Bronchial epithelial cell (primary cell): ENCODE measurements at regions not wholly inside any gene's neighbourhood (a gene's known extent, or its start where the extent isn't known, plus 50 kb on each side); places are given as distances from the start of the nearest gene placed in this dataset.

Experiments used
- DNase-seq: peaks from one replicate; pipeline ENCODE4 v3.0.0-alpha.2; 2010; ENCODE audit warnings: low read depth
- FAIRE-seq: peaks from 2 replicates; lab custom pipeline; 2011; peaks lifted over from hg19 to GRCh38; lab: Jason Lieb, UNC
- H3K27me3 ChIP-seq: 2 replicates; pipeline ENCODE4 v1.5.1; 2011; ENCODE audit warnings: low read length; ENCODE audit not compliant: control insufficient read depth, insufficient read depth
- H3K36me3 ChIP-seq: 2 replicates; pipeline ENCODE4 v1.5.1; 2011; ENCODE audit warnings: low read length; ENCODE audit not compliant: control insufficient read depth, insufficient read depth
- H3K4me3 ChIP-seq: 2 replicates; pipeline ENCODE4 v1.5.1; 2011; ENCODE audit warnings: mild to moderate bottlenecking, low read depth, low read length, control low read depth
- TF ChIP-seq, protein P1 (sequence below): IDR thresholded peaks from 2 replicates; pipeline ENCODE4 v1.5.1; 2011; ENCODE audit warnings: mild to moderate bottlenecking, moderate library complexity, low read length, control low read depth, inconsistent platforms; ENCODE audit not compliant: insufficient read depth, severe bottlenecking

DNA sequence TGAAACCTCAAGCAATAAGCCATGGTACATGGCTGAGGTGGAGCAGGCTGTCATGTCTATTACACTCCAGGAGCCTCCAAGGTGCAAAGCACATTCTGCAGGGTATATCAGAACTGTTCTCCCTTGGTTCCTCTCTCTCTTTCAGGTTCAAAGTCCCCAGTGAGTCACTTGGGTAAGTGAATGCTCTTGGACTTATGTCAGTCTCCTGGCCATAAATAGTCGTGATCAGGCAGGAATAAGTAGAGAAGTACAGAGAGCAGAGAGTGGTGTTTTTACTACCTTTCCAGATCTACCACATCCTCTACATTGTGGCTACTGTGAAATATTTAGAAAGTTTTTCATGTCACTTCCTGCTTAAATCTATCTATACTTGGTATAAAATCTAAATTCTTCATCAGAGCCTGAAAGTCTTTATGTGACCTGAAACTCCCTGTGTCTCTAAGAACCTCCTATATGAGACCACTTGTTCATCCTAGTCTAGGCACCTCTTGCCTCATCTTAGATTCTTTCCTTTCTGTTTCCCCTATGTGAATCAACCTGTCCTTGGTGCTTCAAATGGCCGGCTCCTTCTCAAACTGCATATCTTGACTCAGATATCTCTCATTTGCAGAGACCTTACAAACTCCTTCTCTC, 1077.6 kb upstream of the MAP3K7 start:
- DNase-seq (no peak), FAIRE-seq (no peak)
- Histone ChIP-seq H3K27me3 (no peaks in the 10 kb centered on the region), H3K4me3 (no peak overlapping the region), H3K36me3 (no peaks in the 10 kb centered on the region)
- TF ChIP-seq, protein P1, sequence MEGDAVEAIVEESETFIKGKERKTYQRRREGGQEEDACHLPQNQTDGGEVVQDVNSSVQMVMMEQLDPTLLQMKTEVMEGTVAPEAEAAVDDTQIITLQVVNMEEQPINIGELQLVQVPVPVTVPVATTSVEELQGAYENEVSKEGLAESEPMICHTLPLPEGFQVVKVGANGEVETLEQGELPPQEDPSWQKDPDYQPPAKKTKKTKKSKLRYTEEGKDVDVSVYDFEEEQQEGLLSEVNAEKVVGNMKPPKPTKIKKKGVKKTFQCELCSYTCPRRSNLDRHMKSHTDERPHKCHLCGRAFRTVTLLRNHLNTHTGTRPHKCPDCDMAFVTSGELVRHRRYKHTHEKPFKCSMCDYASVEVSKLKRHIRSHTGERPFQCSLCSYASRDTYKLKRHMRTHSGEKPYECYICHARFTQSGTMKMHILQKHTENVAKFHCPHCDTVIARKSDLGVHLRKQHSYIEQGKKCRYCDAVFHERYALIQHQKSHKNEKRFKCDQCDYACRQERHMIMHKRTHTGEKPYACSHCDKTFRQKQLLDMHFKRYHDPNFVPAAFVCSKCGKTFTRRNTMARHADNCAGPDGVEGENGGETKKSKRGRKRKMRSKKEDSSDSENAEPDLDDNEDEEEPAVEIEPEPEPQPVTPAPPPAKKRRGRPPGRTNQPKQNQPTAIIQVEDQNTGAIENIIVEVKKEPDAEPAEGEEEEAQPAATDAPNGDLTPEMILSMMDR = no peak

DNA sequence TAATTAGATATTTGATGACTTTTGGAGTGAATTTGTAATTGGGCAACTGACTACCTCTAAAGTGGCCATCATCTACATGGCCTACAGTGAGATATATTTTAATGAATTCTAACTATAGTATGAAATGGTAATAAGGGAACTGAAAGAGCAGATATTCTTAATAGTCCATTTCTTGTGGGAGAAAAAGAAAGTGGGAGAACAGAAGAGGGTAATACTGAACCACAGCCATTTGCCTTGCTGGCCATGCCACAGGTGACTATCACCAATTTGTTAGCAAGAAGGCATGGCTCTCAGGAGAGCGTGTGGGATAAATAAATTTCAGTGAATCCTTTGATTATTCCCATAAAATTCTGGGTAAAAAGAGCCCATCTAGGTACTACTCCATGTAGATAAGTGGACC, 1074.0 kb upstream of the MAP3K7 start:
- H3K36me3 ChIP-seq = no peaks in the 10 kb centered on the region
- TF ChIP-seq, protein P1 = no peak
- no peak overlapping the region for H3K4me3 ChIP-seq
- DNase-seq = no peak
- H3K27me3 ChIP-seq = no peaks in the 10 kb centered on the region
- no peak for FAIRE-seq

DNA sequence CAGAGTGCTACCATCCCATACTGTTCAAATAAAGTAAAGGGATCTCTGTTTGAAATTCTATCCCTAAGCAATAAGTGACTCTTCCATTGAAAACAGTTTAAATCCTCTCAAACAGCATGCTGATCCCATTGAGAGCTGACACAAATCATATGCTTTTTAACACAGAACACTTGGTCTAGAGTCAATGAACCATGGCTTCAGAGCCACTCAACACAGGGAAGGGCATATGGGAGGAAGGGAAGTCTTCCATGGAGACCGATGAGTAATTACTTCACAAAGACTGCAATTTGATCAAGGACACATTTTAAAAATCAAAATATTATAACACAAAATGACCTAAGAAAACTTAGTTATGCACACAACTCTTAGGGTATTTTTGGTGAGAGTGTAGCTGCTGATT, 1073.0 kb upstream of the MAP3K7 start:
- FAIRE-seq = no peak
- no peaks in the 10 kb centered on the region for H3K27me3 ChIP-seq
- no peak overlapping the region for H3K4me3 ChIP-seq
- H3K36me3 ChIP-seq = no peaks in the 10 kb centered on the region
- TF ChIP-seq, protein P1 = no peak
- no peak for DNase-seq

DNA sequence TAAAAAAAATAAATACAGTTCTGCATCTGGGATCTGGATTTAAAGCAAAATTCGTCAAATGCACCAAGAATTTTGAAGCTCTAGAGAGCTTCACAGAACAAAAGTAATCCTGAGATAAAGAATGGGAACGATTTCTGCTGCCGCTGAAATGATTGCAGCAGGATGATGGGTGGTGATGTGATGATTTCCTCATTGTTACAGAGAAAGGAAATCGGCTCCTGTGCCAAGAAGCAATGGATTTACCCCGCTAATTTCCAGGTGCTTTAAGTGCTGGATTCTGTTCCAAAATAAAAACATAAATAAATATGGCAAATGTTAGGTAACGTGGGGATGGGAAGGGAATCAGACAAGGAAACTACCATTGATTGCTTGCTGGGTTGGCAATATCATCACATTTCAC, 1067.9 kb upstream of the MAP3K7 start:
- no peak for DNase-seq
- TF ChIP-seq, protein P1 = no peak
- no peak for FAIRE-seq
- no peak overlapping the region for H3K4me3 ChIP-seq
- H3K36me3 ChIP-seq = no peaks in the 10 kb centered on the region
- no peaks in the 10 kb centered on the region for H3K27me3 ChIP-seq

DNA sequence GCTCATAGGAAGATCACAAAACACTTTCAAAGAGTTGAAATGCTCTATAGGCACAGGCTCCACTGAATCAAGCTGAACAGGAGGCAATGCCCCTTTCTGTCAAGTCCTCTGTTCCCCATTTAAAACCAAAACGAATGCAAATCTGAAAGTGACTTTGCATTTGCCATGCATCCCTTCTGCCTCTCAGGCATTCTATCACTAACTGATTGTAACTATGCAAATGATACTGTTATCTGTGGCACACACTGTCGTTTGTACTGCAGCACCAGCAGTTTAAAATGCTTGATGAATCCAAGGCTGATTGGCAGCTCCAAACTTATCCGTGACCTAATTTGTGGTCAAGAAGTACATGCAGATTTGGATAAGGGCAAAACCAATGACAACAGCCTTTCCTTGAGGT, 1067.5 kb upstream of the MAP3K7 start:
- Histone ChIP-seq H3K4me3 (no peak overlapping the region), H3K36me3 (no peaks in the 10 kb centered on the region), H3K27me3 (no peaks in the 10 kb centered on the region)
- DNase-seq (no peak), FAIRE-seq (no peak)
- TF ChIP-seq, protein P1 = no peak

DNA sequence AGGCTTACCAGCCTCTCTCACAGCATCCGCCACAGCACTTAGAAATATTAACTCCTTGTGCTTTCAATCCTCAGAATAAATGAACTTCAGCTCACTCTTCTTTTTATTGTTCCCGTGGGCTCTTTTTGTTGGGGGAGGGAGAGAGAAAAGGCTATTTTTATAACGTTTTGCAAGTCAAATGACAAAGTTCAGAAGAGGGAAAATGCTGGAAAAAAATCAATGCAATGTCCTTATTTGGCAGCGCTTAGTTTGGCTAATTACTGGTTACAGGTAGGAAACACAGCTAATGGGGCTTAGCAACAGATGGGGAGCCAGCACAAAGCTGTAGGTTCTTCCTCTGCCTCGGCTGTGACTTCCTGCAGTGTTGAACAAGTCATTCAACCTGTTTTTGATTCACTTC, 1067.0 kb upstream of the MAP3K7 start:
- DNase-seq = no peak
- no peak for FAIRE-seq
- TF ChIP-seq, protein P1 = no peak
- Histone ChIP-seq H3K36me3 (no peaks in the 10 kb centered on the region), H3K27me3 (no peaks in the 10 kb centered on the region), H3K4me3 (no peak overlapping the region)
